HL-60 (cell line): ENCODE measurements at regions not wholly inside any gene's neighbourhood (a gene's known extent, or its start where the extent isn't known, plus 50 kb on each side); places are given as distances from the start of the nearest gene placed in this dataset.

Experiments used
- POLR2AphosphoS5 ChIP-seq: IDR thresholded peaks from 2 replicates; pipeline ENCODE4 v1.6.1; 2012; ENCODE audit warnings: low read depth
- TF ChIP-seq, protein P1 (sequence below): IDR thresholded peaks from one replicate; pipeline ENCODE4 v1.5.1; 2011; ENCODE audit warnings: low read length, control low read depth, inconsistent platforms; ENCODE audit not compliant: insufficient read depth
- TF ChIP-seq, protein P2 (sequence below): IDR thresholded peaks from 2 replicates; pipeline ENCODE4 v1.6.1; 2012; ENCODE audit warnings: low read depth; ENCODE audit not compliant: insufficient replicate concordance

DNA sequence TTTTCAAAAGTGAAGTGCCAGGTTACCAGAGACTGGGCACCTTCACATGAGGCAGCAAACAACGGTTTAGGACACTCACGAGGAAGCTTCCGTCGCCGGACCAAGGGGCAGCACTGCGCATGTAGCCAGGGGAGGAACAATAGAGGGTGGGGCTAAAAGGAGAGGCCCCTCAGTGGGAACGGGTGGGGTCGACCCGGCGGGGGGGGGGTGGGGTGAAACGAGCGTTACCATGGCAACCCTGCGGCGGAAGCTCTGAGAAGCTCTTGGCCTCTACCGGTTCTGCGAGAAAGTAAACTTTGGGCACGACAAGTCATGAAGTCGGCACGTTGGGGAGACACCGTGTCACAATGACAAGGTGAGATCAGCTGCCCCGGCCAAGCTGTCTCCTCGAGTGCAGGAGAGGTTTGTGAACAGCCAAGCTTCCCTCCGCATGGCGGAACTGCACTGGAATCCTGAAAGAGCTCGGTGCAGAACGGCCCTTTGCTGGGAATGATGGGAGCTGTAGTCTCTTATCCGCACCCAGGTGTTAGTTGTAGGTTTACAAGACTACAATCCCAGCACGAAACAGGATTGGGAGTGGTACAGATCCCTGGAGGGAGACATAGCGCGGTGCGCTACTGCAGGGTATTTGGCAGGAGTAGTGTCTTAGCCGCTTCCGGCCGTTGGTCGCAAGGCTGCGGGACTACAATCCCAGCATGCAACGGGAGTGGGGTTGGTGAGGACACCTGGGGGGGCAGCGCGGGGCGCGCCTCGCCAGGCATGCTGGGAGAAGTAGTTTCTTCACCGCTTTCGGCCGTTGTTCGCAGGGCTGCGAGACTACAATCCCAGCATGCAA, 72.8 kb upstream of the ZNF722 start:
- TF ChIP-seq, protein P1, sequence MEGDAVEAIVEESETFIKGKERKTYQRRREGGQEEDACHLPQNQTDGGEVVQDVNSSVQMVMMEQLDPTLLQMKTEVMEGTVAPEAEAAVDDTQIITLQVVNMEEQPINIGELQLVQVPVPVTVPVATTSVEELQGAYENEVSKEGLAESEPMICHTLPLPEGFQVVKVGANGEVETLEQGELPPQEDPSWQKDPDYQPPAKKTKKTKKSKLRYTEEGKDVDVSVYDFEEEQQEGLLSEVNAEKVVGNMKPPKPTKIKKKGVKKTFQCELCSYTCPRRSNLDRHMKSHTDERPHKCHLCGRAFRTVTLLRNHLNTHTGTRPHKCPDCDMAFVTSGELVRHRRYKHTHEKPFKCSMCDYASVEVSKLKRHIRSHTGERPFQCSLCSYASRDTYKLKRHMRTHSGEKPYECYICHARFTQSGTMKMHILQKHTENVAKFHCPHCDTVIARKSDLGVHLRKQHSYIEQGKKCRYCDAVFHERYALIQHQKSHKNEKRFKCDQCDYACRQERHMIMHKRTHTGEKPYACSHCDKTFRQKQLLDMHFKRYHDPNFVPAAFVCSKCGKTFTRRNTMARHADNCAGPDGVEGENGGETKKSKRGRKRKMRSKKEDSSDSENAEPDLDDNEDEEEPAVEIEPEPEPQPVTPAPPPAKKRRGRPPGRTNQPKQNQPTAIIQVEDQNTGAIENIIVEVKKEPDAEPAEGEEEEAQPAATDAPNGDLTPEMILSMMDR, result no peak
- TF ChIP-seq POLR2AphosphoS5, result 0 out of 2 replicates have a peak, but pooled peaks have one; percentile 16
- TF ChIP-seq, protein P2, sequence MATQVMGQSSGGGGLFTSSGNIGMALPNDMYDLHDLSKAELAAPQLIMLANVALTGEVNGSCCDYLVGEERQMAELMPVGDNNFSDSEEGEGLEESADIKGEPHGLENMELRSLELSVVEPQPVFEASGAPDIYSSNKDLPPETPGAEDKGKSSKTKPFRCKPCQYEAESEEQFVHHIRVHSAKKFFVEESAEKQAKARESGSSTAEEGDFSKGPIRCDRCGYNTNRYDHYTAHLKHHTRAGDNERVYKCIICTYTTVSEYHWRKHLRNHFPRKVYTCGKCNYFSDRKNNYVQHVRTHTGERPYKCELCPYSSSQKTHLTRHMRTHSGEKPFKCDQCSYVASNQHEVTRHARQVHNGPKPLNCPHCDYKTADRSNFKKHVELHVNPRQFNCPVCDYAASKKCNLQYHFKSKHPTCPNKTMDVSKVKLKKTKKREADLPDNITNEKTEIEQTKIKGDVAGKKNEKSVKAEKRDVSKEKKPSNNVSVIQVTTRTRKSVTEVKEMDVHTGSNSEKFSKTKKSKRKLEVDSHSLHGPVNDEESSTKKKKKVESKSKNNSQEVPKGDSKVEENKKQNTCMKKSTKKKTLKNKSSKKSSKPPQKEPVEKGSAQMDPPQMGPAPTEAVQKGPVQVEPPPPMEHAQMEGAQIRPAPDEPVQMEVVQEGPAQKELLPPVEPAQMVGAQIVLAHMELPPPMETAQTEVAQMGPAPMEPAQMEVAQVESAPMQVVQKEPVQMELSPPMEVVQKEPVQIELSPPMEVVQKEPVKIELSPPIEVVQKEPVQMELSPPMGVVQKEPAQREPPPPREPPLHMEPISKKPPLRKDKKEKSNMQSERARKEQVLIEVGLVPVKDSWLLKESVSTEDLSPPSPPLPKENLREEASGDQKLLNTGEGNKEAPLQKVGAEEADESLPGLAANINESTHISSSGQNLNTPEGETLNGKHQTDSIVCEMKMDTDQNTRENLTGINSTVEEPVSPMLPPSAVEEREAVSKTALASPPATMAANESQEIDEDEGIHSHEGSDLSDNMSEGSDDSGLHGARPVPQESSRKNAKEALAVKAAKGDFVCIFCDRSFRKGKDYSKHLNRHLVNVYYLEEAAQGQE, result no peak
